ENCODE measurements at regions not wholly inside any gene's neighbourhood (a gene's known extent, or its start where the extent isn't known, plus 50 kb on each side); places are given as distances from the start of the nearest gene placed in this dataset.

DNA sequence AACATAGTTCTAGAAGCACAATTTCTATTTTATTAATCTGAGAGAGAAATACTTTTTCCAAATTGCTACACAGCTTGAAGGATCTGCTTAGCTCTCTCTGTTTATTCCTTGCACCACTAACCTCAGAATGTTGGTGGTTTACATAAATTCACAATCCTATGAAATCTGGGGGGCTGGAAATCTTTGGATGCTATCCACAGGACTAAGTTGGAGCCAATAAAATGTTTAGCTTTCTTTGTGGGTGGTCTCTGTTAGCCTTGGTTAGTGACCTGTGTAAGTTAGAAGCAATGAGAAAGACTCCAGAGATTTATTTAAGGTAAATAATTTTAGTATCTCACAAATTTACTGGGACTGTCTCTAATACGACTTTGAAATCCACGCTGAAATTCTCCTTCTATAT is 418.1 kb downstream of the ADGRL2 start:
- TF ChIP-seq, protein P1, sequence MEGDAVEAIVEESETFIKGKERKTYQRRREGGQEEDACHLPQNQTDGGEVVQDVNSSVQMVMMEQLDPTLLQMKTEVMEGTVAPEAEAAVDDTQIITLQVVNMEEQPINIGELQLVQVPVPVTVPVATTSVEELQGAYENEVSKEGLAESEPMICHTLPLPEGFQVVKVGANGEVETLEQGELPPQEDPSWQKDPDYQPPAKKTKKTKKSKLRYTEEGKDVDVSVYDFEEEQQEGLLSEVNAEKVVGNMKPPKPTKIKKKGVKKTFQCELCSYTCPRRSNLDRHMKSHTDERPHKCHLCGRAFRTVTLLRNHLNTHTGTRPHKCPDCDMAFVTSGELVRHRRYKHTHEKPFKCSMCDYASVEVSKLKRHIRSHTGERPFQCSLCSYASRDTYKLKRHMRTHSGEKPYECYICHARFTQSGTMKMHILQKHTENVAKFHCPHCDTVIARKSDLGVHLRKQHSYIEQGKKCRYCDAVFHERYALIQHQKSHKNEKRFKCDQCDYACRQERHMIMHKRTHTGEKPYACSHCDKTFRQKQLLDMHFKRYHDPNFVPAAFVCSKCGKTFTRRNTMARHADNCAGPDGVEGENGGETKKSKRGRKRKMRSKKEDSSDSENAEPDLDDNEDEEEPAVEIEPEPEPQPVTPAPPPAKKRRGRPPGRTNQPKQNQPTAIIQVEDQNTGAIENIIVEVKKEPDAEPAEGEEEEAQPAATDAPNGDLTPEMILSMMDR (IDR thresholded peaks at IDR 0.05), result no peak
- TF ChIP-seq POLR2A (IDR thresholded peaks at IDR 0.05), result no peak

All from Peyer's patch (tissue), 4 donors.